ENCODE measurements at regions not wholly inside any gene's neighbourhood (a gene's known extent, or its start where the extent isn't known, plus 50 kb on each side); places are given as distances from the start of the nearest gene placed in this dataset.
A peak's percentile ranks its signal among the peaks of the same experiment; 100 is the strongest.

DNA sequence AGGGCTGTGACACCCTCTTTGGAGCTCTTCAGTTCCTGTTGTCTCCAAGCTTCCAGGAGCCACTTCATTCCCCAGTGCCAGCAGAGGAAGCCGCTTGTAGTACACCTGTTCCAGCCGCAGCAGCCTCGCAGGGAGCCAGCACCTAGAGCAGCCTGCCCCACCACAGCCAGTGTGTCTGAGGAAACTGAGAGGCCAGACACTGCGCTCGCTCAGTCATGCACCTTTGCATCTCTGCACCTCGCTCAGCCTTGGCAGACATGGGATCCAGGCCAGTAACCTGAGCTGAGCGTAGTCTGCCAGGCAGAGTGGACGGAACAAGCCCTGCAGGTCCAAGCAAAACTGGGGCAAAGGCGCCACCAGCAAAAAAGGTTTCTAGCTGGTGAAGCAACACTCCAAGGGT lies 1072.1 kb downstream of the JRKL start:
- no peak for TF ChIP-seq CTCF (IDR thresholded peaks at IDR 0.05; ENCODE audit: control insufficient read depth, extremely low read depth, insufficient read depth)
- no peak overlapping the region for H3K4me3 ChIP-seq (ENCODE audit: low read depth, low read length)
- DNase-seq (ENCODE audit: low read depth) = peak; percentile 2

GRCh38 chr11:97463891-97464290 lies 1074.1 kb downstream of the JRKL start:
- H3K4me3 ChIP-seq (ENCODE audit: low read depth, low read length) = no peak overlapping the region
- DNase-seq (ENCODE audit: low read depth) = no peak
- no peak for TF ChIP-seq CTCF (IDR thresholded peaks at IDR 0.05; ENCODE audit: control insufficient read depth, extremely low read depth, insufficient read depth)

GRCh38 chr11:97471480-97471879 lies 1081.7 kb downstream of the JRKL start:
- no peak overlapping the region for H3K4me3 ChIP-seq (ENCODE audit: low read depth, low read length)
- no peak for DNase-seq (ENCODE audit: low read depth)
- no peak for TF ChIP-seq CTCF (IDR thresholded peaks at IDR 0.05; ENCODE audit: control insufficient read depth, extremely low read depth, insufficient read depth)

GRCh38 chr11:97487387-97487786 lies 1097.6 kb downstream of the JRKL start:
- no peak for DNase-seq (ENCODE audit: low read depth)
- TF ChIP-seq CTCF (IDR thresholded peaks at IDR 0.05; ENCODE audit: control insufficient read depth, extremely low read depth, insufficient read depth) = no peak
- no peak overlapping the region for H3K4me3 ChIP-seq (ENCODE audit: low read depth, low read length)

DNA sequence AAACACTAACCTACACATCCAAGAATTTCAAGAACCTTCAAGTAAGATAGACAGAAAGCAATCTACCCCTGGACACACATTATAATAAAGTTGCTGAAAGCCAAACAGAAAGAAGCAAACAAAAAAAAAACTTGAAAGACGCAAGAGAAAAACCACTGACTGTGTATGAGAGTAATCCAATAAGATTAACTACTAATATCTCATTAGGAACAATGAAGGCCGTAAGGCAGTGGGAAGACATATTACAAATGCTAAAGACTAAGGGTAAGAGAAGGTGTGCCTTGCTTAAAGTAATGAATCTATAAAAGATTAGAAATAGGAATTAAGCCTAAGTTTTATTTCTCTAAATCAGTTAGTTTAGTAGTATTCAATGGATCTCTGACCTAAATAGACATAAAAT lies 1109.1 kb downstream of the JRKL start:
- TF ChIP-seq CTCF (IDR thresholded peaks at IDR 0.05; ENCODE audit: control insufficient read depth, extremely low read depth, insufficient read depth) = no peak
- no peak overlapping the region for H3K4me3 ChIP-seq (ENCODE audit: low read depth, low read length)
- DNase-seq (ENCODE audit: low read depth) = no peak

- no peak for TF ChIP-seq CTCF (IDR thresholded peaks at IDR 0.05; ENCODE audit: control insufficient read depth, extremely low read depth, insufficient read depth)
- H3K4me3 ChIP-seq (ENCODE audit: low read depth, low read length) = no peak overlapping the region
- DNase-seq (ENCODE audit: low read depth) = no peak
These were observed 1112.4 kb downstream of the JRKL start for GRCh38 chr11:97502201-97502600.

- no peak overlapping the region for H3K4me3 ChIP-seq (ENCODE audit: low read depth, low read length)
- TF ChIP-seq CTCF (IDR thresholded peaks at IDR 0.05; ENCODE audit: control insufficient read depth, extremely low read depth, insufficient read depth) = no peak
- DNase-seq (ENCODE audit: low read depth) = no peak
These were observed 1116.4 kb downstream of the JRKL start for GRCh38 chr11:97506076-97506759.
